Activated CD8-positive, alpha-beta memory T cell treated with anti-CD3 and anti-CD28 coated beads, Interleukin-2, amount 50 U/mL, for 4 hours (primary cell): ENCODE measurements at regions not wholly inside any gene's neighbourhood (a gene's known extent, or its start where the extent isn't known, plus 50 kb on each side); places are given as distances from the start of the nearest gene placed in this dataset.

Experiments used
- DNase-seq: peaks from one replicate; pipeline ENCODE4 v3.0.0-alpha.2; 2020

DNA sequence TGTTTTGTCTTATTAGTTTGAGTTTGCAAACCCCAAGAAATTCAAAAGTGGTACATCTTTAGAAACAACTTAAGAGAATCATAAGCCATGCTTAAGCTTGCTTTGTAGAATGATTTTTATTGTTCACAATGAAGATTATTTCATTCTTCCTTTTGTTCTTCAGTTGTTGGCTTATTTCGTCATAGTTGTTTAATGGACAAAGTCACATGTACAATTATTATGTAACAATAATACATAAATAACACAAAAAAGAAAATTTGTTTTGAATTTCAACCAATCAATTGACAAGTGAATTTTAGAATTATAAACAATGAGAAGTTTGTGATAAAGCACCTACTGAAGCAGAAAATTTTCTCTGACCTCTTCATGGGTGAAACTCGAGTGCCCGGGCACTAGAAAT is 111.8 kb upstream of the IGF1 start:
- DNase-seq: no peak

DNA sequence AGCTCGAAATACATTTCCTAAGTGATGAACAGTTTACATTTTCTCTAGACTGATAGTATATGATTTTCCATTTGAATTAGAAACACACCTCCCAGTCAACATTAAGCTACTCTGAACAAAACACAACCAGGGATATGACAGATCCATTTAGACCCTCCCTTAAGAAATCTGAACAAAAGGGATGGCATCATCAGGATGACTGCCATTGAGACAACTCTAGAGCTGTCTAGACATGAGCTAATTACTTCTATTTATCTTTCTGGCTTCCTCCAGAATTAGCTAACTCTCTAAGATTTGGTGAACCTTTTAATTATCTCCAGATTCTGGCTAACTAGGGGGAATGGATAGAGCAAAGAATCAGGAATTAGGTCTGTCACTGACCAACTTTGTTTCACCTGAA is 92.9 kb upstream of the IGF1 start:
- no peak for DNase-seq

DNA sequence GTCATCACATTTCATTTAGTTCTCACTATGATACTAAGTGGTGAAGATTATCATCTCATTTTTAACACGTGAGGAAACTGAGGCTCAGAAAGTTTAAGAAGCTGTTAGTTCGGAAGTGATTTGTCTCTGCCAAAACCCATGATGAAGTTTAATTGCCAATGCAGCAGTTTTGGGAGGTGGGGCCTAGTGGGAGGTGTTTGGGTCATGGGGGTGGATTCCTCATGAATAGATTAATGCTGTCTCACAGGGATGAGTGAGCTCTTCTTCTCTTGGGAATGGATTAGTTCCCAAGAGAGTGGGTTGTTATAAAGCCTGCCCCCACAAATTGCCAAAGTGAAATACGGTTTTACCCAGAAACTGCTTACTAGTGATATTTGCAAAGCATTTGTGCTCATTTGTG is 91.5 kb upstream of the IGF1 start:
- DNase-seq: no peak

DNA sequence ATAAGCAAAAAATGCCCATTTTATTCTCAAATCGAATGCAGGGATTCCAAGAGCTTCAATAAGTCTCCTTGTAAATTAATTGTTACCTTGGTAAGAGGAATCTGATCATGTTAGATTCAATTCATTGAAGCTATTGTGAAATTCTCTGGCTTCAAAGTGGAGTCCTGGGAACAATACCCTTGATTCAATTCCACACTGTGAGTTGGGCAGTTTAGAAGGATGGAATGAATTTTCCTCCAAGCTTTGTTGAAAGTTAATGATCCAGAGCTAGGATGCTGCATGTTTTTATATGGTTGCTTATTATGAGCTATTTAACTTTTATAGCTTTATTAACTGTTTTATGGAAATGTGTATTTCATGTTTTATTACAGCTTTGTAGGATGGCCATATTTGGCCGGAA is 89.9 kb upstream of the IGF1 start:
- DNase-seq: no peak

DNA sequence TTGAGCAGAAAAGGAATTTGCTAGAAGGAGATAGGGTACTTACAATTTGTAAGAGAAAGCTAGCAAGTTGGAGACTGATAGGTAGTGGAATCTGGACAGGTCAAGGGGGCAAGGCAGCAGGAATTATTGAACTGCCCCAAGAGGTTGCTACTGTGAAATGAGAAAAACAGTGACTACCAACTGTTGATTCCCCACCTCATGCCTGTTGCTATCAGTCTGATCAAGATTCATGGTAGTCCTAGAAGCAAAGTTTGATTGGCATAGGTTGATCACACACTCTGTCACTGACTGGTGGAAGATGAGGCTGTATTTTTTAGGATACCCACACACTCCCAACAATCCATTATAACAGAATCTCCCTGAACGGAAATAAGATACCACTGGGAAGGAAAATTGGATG is 89.4 kb upstream of the IGF1 start:
- no peak for DNase-seq

DNA sequence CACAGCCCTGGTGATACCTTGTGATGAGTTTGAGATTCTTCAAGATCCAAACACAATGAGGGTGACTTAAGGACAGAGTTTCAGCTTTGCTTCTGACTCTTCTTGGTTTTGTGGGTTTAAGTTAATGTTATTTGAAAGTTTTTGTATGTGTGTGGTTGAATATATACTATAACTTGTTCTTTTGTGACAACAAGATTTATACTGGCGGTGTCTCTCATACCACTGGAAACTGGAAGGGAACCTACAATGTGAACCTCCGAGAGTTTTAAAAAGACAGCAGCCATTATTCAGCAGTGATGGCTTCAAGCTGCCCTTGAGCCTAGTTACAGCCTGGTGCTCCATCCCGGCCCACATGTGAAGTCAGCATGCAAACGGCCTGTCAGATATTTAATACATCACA is 87.9 kb upstream of the IGF1 start:
- DNase-seq: no peak

DNA sequence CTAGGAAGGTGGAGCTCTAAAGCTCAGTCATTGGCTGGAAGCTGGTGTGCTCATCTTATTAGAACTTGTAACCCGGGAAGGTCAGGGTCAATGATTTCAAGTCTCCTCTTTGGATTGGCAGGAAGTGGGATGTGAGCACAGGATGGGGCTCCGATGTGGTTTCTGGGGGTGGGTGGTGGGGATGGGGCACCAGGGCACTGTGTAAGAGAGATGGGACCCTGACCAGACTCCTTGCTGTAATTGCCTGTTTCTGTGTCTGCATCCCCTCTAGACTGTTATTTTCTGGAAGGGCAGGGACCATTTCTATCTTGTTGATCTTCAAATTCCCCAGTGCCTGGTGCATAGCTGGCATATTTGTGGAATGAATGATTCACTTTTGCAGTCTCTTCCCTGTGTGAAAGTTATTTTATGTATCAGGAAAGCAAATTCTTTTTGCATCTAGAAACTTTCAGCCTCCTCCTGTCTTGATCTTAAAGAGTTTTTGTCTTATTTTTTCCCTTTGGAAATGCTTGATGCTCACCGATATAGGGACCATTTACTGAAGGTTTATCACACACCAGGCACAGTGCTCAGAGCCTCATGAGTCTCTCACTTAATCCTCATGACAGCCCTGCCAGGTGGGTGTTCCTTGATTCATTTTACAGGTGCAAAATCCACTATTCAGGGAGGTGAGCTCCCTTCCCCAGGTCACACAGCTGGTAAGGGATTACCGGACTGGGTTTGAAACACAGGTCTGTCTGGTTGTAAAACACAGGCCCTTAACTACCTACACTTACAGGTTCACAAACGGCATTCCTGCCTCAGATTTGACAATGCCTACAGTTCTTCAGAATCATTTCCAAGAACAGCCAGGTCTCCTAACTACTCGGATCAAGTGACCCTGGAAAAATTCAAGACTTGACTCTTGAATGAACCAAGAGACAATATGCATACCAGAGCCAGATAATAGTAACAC is 86.9 kb upstream of the IGF1 start:
- DNase-seq: no peak

DNA sequence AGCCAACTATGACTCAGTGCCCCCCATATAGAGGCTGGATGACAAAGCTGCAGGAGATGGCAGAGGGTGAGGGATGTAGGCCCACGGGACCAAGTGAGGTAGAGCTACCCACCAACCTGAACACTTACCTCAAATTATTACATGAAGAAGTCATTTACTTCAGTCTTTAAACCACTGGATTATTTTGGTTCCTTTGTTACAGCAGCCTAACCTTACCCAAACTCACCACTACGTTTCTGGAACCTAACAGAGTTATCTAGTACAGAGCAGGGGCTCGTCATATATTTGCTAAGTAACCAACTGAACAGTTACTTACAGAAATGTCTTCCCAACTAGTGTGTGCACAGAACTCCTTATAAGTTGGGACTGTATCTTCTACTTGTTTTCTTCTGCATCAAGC is 85.2 kb upstream of the IGF1 start:
- DNase-seq: no peak

DNA sequence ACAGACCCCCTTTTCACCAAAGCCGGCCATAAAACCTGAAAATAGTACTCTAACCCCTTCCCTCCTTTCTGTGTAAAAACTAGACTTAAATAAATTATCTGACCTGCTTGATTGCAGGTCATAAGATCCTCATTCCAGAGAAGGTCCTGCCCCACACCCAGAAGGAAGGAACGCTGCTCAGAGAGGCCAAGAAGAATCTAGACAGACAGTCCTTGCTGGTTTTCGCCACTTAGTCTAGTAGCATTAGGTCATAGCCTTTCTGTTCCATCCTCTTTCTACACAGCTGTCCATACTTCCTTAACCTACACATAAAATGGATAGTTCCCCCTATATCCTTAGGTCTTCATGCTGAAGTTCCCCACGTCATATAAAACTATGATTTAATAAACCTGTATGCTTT is 83.7 kb upstream of the IGF1 start:
- no peak for DNase-seq

DNA sequence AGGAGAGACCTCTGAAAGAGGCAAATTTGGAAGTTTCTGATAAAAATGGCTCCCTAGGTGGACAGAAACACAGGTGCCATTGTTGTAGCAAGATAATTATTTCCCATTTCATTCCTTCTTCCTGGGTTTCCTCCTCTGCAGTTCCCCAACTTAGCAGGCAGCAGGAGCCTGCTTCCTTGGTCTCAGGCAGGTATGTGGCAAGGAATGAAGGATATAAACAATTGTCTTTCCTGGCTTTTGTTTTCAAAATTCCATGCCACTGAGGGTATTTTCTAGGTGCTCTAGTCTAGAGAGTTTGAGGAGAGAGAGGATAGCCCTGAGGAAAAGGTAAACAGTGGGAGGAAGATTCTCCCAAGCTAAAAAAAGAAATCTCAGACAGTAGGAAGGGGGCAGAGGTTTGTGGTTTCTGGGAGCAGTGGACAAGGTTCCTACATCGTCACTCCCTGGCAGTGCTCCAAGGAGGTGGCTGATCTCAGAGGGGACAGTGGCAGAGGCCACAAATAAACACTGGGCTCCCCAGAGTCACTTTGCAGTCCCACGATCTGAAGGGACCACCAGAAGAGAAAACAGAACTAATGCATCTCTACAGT is 82.6 kb upstream of the IGF1 start:
- DNase-seq: no peak

DNA sequence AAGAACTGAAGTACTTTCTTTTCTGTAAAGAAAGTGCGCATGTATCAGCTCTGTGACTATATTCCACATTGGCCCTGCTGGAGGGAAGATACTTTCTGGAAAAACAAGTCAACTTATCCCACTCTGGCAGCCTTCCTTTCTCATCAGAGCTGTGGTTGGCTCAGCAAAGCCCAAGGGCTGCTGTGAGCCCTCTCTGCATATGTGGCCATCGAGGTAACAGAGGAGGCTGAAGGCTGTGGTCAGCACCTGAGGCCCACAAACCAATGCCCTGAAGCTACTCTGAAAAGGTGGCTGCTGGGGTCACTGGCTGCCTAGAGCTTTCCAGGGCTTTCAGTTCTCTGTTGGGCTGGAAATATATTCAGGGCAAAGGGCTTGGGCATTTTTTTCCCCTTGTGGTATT is 70.8 kb upstream of the IGF1 start:
- DNase-seq: no peak

DNA sequence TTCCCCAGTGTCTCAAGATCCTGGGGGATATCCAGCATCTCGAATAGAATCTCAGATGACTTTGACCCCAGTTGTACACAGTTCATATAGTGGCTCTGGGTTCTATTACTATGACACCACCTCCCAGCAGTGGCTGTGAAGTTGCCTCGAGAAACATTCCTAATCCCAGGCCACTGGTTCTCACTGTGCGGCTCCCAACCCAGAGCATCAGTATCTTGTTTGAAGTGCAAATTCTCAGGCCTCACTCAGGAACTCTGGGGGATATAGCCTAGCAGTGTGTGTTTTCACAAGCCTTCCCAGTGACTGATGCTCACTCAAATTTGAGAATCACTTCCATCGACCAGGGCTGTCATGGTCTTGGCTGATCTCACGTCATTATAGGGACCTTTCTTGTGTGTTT is 69.3 kb upstream of the IGF1 start:
- no peak for DNase-seq

DNA sequence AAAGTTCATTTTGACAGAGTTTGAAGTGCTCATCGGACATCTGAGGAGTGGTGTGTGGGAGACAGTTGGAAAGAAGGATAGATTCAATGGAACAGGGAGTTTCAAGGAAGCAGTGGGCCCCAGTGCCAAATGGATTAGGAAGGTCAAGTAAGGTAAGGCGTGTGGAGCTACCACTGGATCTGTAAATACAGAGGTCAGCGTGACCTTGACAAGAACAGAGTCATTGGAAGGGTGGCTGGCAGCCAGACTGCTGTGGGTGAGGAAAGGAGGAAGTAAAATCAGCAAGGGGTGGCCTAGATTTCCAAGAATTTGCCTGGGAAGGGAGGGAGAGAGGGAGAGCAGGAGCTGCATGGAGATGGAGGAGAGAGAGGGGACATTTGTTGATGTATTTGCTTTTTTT is 68.2 kb upstream of the IGF1 start:
- no peak for DNase-seq

DNA sequence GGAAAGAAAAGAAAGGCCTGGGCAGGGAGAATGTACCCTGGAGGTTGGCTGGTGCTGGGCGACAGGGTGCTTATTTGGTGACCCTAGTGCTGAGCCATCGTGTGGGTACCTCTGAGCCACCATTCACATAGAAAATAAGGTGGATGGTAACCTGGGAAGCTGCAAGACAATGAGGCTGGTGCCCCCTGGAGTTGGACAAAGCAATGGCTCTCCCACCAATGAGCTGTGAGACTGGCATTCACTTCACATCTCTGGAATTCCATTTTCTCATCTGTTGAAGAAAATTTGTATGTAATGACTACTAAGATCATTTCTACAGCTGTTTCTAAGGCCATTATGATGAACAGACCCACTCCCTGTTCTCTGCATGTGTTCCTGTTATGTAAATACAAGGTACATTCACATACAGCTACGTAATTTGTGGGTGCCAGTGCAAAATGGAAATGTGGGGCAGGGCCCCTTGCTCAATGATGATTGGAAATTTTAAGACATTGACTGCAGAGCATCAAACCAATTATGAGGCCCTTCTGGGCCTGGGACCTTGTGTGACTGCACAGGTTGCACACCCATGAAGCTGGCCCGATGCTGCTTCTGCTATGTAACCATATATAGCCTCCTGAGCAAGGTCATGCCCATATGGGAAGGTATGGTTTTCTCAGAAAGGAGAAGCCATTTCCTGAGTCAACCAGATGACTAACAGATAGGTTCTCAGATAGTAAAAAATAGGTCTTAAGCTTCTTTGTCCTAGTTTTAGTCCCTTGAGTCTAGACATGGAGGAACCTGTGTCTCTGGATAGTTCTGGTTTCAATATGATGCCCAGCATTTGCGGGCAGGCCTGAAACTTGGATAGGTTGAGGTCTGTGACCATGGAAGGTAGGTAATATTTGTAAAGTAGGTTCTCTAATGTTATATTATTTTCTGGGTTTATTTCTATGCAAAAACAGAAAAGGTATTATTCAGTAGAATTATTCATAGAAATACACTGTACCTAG is 63.4 kb upstream of the IGF1 start:
- DNase-seq: no peak

DNA sequence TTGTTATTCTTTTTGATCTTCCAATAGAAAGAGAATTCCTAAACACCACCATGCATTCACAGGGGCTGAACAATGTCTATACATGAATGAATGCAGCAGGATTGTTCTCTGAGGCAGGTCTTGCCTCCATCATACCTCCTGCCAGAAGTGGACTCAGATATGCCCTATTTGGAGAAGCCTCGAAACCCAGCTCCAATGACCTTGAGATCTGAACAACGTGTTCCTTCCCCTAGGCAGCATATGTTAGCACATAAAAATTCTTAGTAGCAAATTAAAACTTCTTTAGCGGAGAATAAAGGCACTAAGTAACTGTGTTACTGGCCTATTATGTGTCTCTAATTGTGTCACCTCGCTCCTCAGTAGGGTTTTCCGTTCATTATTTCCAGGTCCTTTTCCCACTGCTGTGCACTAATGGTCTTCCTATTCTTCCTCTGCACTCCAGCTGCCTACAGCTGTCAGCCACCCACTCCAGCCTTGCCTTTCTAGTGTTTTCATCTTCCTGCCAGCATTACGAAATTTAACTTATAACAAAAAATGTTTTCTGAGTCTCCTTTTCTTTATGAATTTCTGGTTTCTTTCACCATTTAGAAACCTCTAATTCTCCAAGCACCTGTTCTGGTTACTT is 62.6 kb upstream of the IGF1 start:
- DNase-seq: no peak

DNA sequence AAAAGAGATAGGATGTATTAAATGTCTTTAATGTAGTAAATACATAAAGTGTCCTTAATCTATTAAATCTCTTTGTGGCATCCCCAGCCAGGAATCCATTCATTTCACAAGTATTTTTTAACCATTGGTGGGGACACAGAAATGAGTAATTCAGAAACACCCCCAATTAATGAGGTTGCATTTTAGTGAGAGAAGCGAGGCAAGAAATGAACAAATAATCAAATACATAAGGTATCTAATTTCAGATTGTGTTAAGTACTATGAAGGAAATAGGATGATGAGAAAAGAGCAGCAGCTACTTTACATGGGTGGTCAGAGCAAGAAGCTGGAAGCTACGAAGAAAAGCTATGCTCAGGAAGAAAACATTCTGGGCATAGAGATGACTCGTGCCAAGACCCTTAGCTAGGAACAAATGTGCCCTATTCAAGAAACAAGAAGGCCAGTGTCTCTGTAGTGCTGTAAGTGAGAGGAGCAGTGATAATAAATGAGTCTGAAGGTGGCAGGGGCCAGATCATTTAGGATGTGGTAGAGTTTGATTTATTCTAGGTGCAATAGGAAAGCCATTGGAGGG is 60.5 kb upstream of the IGF1 start:
- no peak for DNase-seq

DNA sequence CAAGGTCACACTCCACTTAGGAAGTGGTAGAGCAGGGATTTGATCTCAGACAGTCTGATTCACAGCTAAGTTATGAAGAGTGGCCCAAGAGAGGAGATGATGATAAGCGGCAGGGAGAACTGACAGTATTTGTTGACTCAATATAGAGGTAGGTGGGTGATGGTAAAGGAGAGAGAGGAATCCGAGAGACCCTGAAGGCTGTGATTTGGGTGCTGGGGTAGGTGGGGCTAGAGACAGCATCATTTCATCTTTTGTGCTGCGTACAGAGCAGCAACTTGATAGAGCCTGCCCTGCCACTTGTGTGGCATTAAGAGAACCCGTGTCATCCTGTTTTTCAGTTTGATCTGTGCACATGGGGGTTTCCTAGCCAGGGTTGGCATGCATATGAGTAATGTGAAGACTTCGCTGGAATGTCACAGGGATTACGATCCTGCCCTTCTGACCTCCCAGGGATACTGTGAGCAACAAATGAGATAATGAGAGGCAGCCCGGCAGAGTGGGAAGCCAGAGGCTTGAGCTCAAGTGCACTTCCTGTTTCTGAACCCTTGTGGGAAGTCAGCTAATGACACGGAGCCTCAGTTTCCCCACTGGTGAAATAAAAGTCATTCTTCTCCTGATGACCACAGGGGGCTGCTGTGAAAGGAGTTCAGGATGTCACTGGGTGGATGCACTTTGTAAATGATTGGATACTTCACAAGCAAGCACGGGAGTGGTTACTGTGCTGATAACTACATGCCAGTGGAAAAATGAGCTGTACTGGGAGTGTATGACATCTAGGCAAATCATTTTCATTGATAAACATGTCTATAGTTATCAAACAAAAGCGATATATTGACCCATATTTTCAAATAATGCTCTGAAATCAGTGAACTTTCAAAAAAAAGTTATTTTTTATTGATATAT is 59.5 kb upstream of the IGF1 start:
- no peak for DNase-seq

DNA sequence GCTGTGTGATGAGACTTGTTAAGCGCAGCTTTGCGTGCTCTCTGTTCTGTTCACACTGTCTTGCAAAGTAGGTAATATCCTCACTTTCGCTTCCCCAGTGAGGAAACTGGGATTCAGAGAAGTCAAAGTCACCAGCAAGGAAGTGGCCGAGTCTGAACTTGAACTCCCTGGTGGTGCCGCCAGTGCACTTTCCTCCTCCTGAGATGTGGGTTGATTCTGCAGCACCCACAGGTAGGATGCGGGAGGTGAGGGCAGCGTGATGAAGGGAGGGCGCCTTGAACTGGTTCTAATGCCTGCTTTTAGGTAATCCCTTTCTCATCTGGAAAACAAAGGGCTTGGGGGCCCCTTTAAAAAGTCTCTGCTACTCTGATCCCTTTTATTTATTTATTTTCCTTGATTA is 54.9 kb upstream of the IGF1 start:
- DNase-seq: no peak

DNA sequence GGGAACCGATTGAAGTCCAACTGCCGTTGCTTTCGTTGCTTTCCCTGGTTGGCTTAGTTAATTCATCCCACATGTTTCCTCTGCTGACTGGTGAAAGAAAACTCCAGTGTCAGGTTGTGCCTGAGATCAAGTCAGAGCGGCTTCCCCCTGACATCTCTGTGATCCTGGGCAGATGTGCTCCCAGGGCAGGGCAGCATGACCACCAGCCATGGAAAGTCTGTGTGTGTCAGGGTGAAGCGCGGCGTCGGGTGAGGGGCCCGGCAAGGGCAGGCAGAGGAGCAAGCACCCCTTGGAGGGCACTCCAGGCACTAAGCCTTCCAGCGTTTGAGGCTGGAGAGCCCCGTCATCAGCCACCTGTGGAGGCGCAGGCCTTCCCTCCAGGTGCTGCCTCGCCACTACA is 54.5 kb upstream of the IGF1 start:
- no peak for DNase-seq

DNA sequence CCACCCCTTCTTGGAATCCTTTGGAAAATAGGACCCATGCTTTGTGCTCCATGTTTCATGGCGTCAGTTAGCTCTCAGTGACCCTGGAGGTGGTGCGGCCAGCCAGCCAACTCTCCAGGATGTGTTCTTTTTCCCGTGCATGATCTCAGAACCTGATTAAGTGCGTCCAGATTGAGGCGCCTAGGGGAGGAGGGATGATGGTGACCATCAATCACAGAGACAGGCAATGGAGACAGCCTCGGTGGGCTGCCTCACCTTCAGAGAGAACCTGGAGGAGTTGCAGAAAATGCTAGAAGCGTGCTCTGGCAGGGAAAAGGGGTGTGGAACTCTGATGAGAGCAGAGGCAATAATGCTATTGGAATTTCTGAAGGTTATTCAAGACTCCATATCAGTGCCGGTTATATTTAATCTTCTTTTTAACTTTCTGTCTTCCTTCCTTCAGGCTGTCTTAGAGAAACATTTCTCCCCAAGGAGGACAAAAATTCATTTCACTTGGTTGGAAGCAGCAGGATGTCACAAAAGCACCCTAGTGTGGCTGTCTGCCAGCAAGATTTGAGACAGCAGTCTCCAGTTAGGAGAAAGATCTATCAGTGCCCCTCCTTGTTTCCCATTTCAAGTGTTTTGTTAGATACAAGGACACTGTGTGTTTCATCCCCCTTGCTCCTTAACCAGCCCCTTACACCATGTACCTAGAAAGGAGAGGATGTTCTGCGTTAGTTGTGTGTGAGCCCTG is 53.3 kb upstream of the IGF1 start:
- no peak for DNase-seq
